ENCODE measurements at regions not wholly inside any gene's neighbourhood (a gene's known extent, or its start where the extent isn't known, plus 50 kb on each side); places are given as distances from the start of the nearest gene placed in this dataset.

GRCh38 chr13:65605396-65605795 is 1624.7 kb downstream of the PCDH9 start:
- no peak for TF ChIP-seq POLR2A (IDR thresholded peaks at IDR 0.05)
- TF ChIP-seq, protein P1, sequence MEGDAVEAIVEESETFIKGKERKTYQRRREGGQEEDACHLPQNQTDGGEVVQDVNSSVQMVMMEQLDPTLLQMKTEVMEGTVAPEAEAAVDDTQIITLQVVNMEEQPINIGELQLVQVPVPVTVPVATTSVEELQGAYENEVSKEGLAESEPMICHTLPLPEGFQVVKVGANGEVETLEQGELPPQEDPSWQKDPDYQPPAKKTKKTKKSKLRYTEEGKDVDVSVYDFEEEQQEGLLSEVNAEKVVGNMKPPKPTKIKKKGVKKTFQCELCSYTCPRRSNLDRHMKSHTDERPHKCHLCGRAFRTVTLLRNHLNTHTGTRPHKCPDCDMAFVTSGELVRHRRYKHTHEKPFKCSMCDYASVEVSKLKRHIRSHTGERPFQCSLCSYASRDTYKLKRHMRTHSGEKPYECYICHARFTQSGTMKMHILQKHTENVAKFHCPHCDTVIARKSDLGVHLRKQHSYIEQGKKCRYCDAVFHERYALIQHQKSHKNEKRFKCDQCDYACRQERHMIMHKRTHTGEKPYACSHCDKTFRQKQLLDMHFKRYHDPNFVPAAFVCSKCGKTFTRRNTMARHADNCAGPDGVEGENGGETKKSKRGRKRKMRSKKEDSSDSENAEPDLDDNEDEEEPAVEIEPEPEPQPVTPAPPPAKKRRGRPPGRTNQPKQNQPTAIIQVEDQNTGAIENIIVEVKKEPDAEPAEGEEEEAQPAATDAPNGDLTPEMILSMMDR (IDR thresholded peaks at IDR 0.05), result no peak

Data from prostate gland (tissue), 2 donors.